ENCODE measurements at regions not wholly inside any gene's neighbourhood (a gene's known extent, or its start where the extent isn't known, plus 50 kb on each side); places are given as distances from the start of the nearest gene placed in this dataset.

DNA sequence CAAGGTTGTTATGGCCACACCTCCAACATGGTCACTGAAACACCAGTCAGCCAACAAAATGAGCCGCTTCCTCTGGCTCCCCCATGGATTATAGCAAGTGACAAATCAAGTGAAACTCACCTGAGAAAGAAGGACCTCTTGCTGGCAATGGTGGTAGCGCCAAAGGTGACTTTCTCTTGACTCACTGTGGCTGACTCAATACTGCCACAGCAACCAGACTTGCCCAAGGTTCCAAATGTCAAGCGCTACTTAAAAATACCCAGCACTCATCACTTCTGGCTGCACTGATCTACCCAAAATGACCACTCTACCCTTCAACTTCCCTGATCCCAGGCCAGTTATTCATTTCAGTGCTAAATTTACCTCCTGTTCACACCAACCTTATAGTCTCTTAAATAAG is 495.5 kb downstream of the FOXO1 start:
- TF ChIP-seq, protein P1, sequence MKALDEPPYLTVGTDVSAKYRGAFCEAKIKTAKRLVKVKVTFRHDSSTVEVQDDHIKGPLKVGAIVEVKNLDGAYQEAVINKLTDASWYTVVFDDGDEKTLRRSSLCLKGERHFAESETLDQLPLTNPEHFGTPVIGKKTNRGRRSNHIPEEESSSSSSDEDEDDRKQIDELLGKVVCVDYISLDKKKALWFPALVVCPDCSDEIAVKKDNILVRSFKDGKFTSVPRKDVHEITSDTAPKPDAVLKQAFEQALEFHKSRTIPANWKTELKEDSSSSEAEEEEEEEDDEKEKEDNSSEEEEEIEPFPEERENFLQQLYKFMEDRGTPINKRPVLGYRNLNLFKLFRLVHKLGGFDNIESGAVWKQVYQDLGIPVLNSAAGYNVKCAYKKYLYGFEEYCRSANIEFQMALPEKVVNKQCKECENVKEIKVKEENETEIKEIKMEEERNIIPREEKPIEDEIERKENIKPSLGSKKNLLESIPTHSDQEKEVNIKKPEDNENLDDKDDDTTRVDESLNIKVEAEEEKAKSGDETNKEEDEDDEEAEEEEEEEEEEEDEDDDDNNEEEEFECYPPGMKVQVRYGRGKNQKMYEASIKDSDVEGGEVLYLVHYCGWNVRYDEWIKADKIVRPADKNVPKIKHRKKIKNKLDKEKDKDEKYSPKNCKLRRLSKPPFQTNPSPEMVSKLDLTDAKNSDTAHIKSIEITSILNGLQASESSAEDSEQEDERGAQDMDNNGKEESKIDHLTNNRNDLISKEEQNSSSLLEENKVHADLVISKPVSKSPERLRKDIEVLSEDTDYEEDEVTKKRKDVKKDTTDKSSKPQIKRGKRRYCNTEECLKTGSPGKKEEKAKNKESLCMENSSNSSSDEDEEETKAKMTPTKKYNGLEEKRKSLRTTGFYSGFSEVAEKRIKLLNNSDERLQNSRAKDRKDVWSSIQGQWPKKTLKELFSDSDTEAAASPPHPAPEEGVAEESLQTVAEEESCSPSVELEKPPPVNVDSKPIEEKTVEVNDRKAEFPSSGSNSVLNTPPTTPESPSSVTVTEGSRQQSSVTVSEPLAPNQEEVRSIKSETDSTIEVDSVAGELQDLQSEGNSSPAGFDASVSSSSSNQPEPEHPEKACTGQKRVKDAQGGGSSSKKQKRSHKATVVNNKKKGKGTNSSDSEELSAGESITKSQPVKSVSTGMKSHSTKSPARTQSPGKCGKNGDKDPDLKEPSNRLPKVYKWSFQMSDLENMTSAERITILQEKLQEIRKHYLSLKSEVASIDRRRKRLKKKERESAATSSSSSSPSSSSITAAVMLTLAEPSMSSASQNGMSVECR (CRISPR knock-in tag; IDR thresholded peaks at IDR 0.05; ENCODE audit: borderline replicate concordance), result no peak
- TF ChIP-seq, protein P2, sequence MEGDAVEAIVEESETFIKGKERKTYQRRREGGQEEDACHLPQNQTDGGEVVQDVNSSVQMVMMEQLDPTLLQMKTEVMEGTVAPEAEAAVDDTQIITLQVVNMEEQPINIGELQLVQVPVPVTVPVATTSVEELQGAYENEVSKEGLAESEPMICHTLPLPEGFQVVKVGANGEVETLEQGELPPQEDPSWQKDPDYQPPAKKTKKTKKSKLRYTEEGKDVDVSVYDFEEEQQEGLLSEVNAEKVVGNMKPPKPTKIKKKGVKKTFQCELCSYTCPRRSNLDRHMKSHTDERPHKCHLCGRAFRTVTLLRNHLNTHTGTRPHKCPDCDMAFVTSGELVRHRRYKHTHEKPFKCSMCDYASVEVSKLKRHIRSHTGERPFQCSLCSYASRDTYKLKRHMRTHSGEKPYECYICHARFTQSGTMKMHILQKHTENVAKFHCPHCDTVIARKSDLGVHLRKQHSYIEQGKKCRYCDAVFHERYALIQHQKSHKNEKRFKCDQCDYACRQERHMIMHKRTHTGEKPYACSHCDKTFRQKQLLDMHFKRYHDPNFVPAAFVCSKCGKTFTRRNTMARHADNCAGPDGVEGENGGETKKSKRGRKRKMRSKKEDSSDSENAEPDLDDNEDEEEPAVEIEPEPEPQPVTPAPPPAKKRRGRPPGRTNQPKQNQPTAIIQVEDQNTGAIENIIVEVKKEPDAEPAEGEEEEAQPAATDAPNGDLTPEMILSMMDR (IDR thresholded peaks at IDR 0.05), result no peak
